ENCODE measurements at regions not wholly inside any gene's neighbourhood (a gene's known extent, or its start where the extent isn't known, plus 50 kb on each side); places are given as distances from the start of the nearest gene placed in this dataset.

GRCh38 chr3:40780291-40780924 is 255.6 kb downstream of the ZNF621 start:
- Histone ChIP-seq H3K9me3 (ENCODE audit: low read length) (no peaks in the 10 kb centered on the region), H3K36me3 (ENCODE audit: insufficient read depth, low read length) (no peaks in the 10 kb centered on the region), H3K9ac (ENCODE audit: low read length) (no peak overlapping the region), H3K27me3 (ENCODE audit: control insufficient read depth in 1 of 2, insufficient read depth in 2 of 2, low read length in 2 of 2) (no peaks in the 10 kb centered on the region), H3K4me3 (ENCODE audit: low read depth in 1 of 2, low read length in 2 of 2) (peak overlapping the region in 1 of 2 donors; percentile 11), H3K27ac (ENCODE audit: low read depth, low read length) (peak overlapping the region; percentile 14), H3K4me1 (ENCODE audit: insufficient read depth, low read length) (peaks cover 10% of the 10 kb centered on the region)

GRCh38 chr3:40780925-40781406 is 256.2 kb downstream of the ZNF621 start:
- no peak overlapping the region for H3K9ac ChIP-seq (ENCODE audit: low read length)

GRCh38 chr3:40782111-40782721 is 257.5 kb downstream of the ZNF621 start:
- no peaks in the 10 kb centered on the region for H3K9me3 ChIP-seq (ENCODE audit: low read length)
- H3K4me3 ChIP-seq (ENCODE audit: low read depth in 1 of 2, low read length in 2 of 2) = no peak overlapping the region
- no peak overlapping the region for H3K9ac ChIP-seq (ENCODE audit: low read length)
- no peaks in the 10 kb centered on the region for H3K36me3 ChIP-seq (ENCODE audit: insufficient read depth, low read length)
- H3K4me1 ChIP-seq (ENCODE audit: insufficient read depth, low read length) = peaks cover 10% of the 10 kb centered on the region
- H3K27ac ChIP-seq (ENCODE audit: low read depth, low read length) = no peak overlapping the region
- H3K27me3 ChIP-seq (ENCODE audit: control insufficient read depth in 1 of 2, insufficient read depth in 2 of 2, low read length in 2 of 2) = no peaks in the 10 kb centered on the region

More at GRCh38 chr3:40780925-40781406, 256.2 kb downstream of the ZNF621 start:
- H3K9me3 ChIP-seq (ENCODE audit: low read length) = no peaks in the 10 kb centered on the region
- H3K4me1 ChIP-seq (ENCODE audit: insufficient read depth, low read length) = peaks cover 10% of the 10 kb centered on the region
- peak overlapping the region in 1 of 2 donors; percentile 11 for H3K4me3 ChIP-seq (ENCODE audit: low read depth in 1 of 2, low read length in 2 of 2)
- H3K36me3 ChIP-seq (ENCODE audit: insufficient read depth, low read length) = no peaks in the 10 kb centered on the region
- H3K27ac ChIP-seq (ENCODE audit: low read depth, low read length) = no peak overlapping the region
- no peaks in the 10 kb centered on the region for H3K27me3 ChIP-seq (ENCODE audit: control insufficient read depth in 1 of 2, insufficient read depth in 2 of 2, low read length in 2 of 2)

GRCh38 chr3:40790746-40791145 is 266.0 kb downstream of the ZNF621 start:
- H3K9ac ChIP-seq (ENCODE audit: low read length) = no peak overlapping the region
- H3K27me3 ChIP-seq (ENCODE audit: control insufficient read depth in 1 of 2, insufficient read depth in 2 of 2, low read length in 2 of 2) = no peaks in the 10 kb centered on the region
- no peaks in the 10 kb centered on the region for H3K4me1 ChIP-seq (ENCODE audit: insufficient read depth, low read length)
- H3K36me3 ChIP-seq (ENCODE audit: insufficient read depth, low read length) = no peaks in the 10 kb centered on the region
- H3K4me3 ChIP-seq (ENCODE audit: low read depth in 1 of 2, low read length in 2 of 2) = no peak overlapping the region
- no peaks in the 10 kb centered on the region for H3K9me3 ChIP-seq (ENCODE audit: low read length)
- no peak overlapping the region for H3K27ac ChIP-seq (ENCODE audit: low read depth, low read length)

GRCh38 chr3:40793730-40794129 is 269.0 kb downstream of the ZNF621 start:
- no peaks in the 10 kb centered on the region for H3K27me3 ChIP-seq (ENCODE audit: control insufficient read depth in 1 of 2, insufficient read depth in 2 of 2, low read length in 2 of 2)
- no peaks in the 10 kb centered on the region for H3K4me1 ChIP-seq (ENCODE audit: insufficient read depth, low read length)
- H3K36me3 ChIP-seq (ENCODE audit: insufficient read depth, low read length) = no peaks in the 10 kb centered on the region
- no peak overlapping the region for H3K4me3 ChIP-seq (ENCODE audit: low read depth in 1 of 2, low read length in 2 of 2)
- H3K9ac ChIP-seq (ENCODE audit: low read length) = no peak overlapping the region
- no peaks in the 10 kb centered on the region for H3K9me3 ChIP-seq (ENCODE audit: low read length)
- H3K27ac ChIP-seq (ENCODE audit: low read depth, low read length) = no peak overlapping the region

- H3K36me3 ChIP-seq (ENCODE audit: insufficient read depth, low read length) = no peaks in the 10 kb centered on the region
- no peak overlapping the region for H3K9ac ChIP-seq (ENCODE audit: low read length)
- H3K27me3 ChIP-seq (ENCODE audit: control insufficient read depth in 1 of 2, insufficient read depth in 2 of 2, low read length in 2 of 2) = no peaks in the 10 kb centered on the region
- H3K27ac ChIP-seq (ENCODE audit: low read depth, low read length) = no peak overlapping the region
- H3K9me3 ChIP-seq (ENCODE audit: low read length) = no peaks in the 10 kb centered on the region
- H3K4me3 ChIP-seq (ENCODE audit: low read depth in 1 of 2, low read length in 2 of 2) = no peak overlapping the region
- no peaks in the 10 kb centered on the region for H3K4me1 ChIP-seq (ENCODE audit: insufficient read depth, low read length)
Measured at GRCh38 chr3:40800343-40800742, 275.6 kb downstream of the ZNF621 start.

GRCh38 chr3:40801284-40801741 is 276.6 kb downstream of the ZNF621 start:
- no peak overlapping the region for H3K9ac ChIP-seq (ENCODE audit: low read length)
- H3K27ac ChIP-seq (ENCODE audit: low read depth, low read length) = no peak overlapping the region
- no peaks in the 10 kb centered on the region for H3K4me1 ChIP-seq (ENCODE audit: insufficient read depth, low read length)
- no peak overlapping the region for H3K4me3 ChIP-seq (ENCODE audit: low read depth in 1 of 2, low read length in 2 of 2)
- H3K27me3 ChIP-seq (ENCODE audit: control insufficient read depth in 1 of 2, insufficient read depth in 2 of 2, low read length in 2 of 2) = no peaks in the 10 kb centered on the region
- H3K36me3 ChIP-seq (ENCODE audit: insufficient read depth, low read length) = no peaks in the 10 kb centered on the region
- no peaks in the 10 kb centered on the region for H3K9me3 ChIP-seq (ENCODE audit: low read length)

GRCh38 chr3:40803311-40803710 is 278.6 kb downstream of the ZNF621 start:
- Histone ChIP-seq H3K36me3 (ENCODE audit: insufficient read depth, low read length) (no peaks in the 10 kb centered on the region), H3K9ac (ENCODE audit: low read length) (no peak overlapping the region), H3K27ac (ENCODE audit: low read depth, low read length) (no peak overlapping the region), H3K9me3 (ENCODE audit: low read length) (no peaks in the 10 kb centered on the region), H3K27me3 (ENCODE audit: control insufficient read depth in 1 of 2, insufficient read depth in 2 of 2, low read length in 2 of 2) (no peaks in the 10 kb centered on the region), H3K4me1 (ENCODE audit: insufficient read depth, low read length) (no peaks in the 10 kb centered on the region), H3K4me3 (ENCODE audit: low read depth in 1 of 2, low read length in 2 of 2) (no peak overlapping the region)

GRCh38 chr3:40805456-40805855 is 280.7 kb downstream of the ZNF621 start:
- Histone ChIP-seq H3K4me1 (ENCODE audit: insufficient read depth, low read length) (no peaks in the 10 kb centered on the region), H3K4me3 (ENCODE audit: low read depth in 1 of 2, low read length in 2 of 2) (no peak overlapping the region), H3K9me3 (ENCODE audit: low read length) (peaks cover 2% of the 10 kb centered on the region), H3K27me3 (ENCODE audit: control insufficient read depth in 1 of 2, insufficient read depth in 2 of 2, low read length in 2 of 2) (no peaks in the 10 kb centered on the region), H3K9ac (ENCODE audit: low read length) (no peak overlapping the region), H3K27ac (ENCODE audit: low read depth, low read length) (no peak overlapping the region), H3K36me3 (ENCODE audit: insufficient read depth, low read length) (no peaks in the 10 kb centered on the region)

- Histone ChIP-seq H3K27ac (ENCODE audit: low read depth, low read length) (no peak overlapping the region), H3K4me3 (ENCODE audit: low read depth in 1 of 2, low read length in 2 of 2) (no peak overlapping the region), H3K4me1 (ENCODE audit: insufficient read depth, low read length) (no peaks in the 10 kb centered on the region), H3K36me3 (ENCODE audit: insufficient read depth, low read length) (no peaks in the 10 kb centered on the region), H3K9ac (ENCODE audit: low read length) (no peak overlapping the region), H3K9me3 (ENCODE audit: low read length) (peaks cover 4% of the 10 kb centered on the region), H3K27me3 (ENCODE audit: control insufficient read depth in 1 of 2, insufficient read depth in 2 of 2, low read length in 2 of 2) (no peaks in the 10 kb centered on the region)
Measured at GRCh38 chr3:40810813-40811212, 286.1 kb downstream of the ZNF621 start.

GRCh38 chr3:40817017-40817416 is 292.3 kb downstream of the ZNF621 start:
- H3K4me1 ChIP-seq (ENCODE audit: insufficient read depth, low read length) = no peaks in the 10 kb centered on the region
- H3K27ac ChIP-seq (ENCODE audit: low read depth, low read length) = no peak overlapping the region
- no peaks in the 10 kb centered on the region for H3K36me3 ChIP-seq (ENCODE audit: insufficient read depth, low read length)
- H3K9ac ChIP-seq (ENCODE audit: low read length) = no peak overlapping the region
- H3K9me3 ChIP-seq (ENCODE audit: low read length) = no peaks in the 10 kb centered on the region
- no peaks in the 10 kb centered on the region for H3K27me3 ChIP-seq (ENCODE audit: control insufficient read depth in 1 of 2, insufficient read depth in 2 of 2, low read length in 2 of 2)
- H3K4me3 ChIP-seq (ENCODE audit: low read depth in 1 of 2, low read length in 2 of 2) = no peak overlapping the region

- H3K9me3 ChIP-seq (ENCODE audit: low read length) = no peaks in the 10 kb centered on the region
- H3K27me3 ChIP-seq (ENCODE audit: control insufficient read depth in 1 of 2, insufficient read depth in 2 of 2, low read length in 2 of 2) = no peaks in the 10 kb centered on the region
- H3K4me3 ChIP-seq (ENCODE audit: low read depth in 1 of 2, low read length in 2 of 2) = no peak overlapping the region
- no peak overlapping the region for H3K27ac ChIP-seq (ENCODE audit: low read depth, low read length)
- H3K36me3 ChIP-seq (ENCODE audit: insufficient read depth, low read length) = no peaks in the 10 kb centered on the region
- H3K9ac ChIP-seq (ENCODE audit: low read length) = no peak overlapping the region
- no peaks in the 10 kb centered on the region for H3K4me1 ChIP-seq (ENCODE audit: insufficient read depth, low read length)
Measured at GRCh38 chr3:40821315-40821714, 296.6 kb downstream of the ZNF621 start.
